ENCODE measurements at regions not wholly inside any gene's neighbourhood (a gene's known extent, or its start where the extent isn't known, plus 50 kb on each side); places are given as distances from the start of the nearest gene placed in this dataset.

DNA sequence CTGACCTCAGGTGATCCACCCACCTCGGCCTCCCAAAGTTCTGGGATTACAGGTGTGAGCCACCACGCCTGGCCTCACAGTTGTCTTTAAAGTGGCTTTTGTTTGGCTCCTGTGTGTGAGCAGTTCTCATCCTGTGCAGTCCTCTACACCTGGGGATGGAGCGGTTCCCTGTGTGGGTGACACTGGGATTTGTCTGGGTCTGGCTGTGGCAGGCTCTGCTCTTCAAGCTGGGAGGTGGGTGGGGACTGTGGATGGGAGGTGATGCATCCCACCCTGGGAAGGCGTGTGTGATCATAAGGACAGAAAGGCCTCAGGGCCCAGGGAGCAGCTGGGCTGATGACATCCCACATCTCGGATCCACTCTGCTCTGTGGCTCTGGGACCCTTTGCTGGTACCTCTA is 1266.8 kb downstream of the BRD1 start:
- no peak overlapping the region for H3K4me3 ChIP-seq (ENCODE audit: insufficient read depth, low read depth, low read length)
- H2BK15ac ChIP-seq (ENCODE audit: low read depth, low read length) = no peak overlapping the region
- no peak overlapping the region for H3K14ac ChIP-seq (replicated peaks; ENCODE audit: low read depth, low read length)
- no peak overlapping the region for H3K4me2 ChIP-seq (ENCODE audit: low read depth, low read length)
- TF ChIP-seq, protein P1, sequence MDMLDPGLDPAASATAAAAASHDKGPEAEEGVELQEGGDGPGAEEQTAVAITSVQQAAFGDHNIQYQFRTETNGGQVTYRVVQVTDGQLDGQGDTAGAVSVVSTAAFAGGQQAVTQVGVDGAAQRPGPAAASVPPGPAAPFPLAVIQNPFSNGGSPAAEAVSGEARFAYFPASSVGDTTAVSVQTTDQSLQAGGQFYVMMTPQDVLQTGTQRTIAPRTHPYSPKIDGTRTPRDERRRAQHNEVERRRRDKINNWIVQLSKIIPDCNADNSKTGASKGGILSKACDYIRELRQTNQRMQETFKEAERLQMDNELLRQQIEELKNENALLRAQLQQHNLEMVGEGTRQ (IDR thresholded peaks at IDR 0.05; ENCODE audit: low read depth, low read length) = no peak
- TF ChIP-seq MAZ (IDR thresholded peaks at IDR 0.05; ENCODE audit: borderline replicate concordance, low read depth, low read length) (no peak), CHD1 (IDR thresholded peaks at IDR 0.05; ENCODE audit: low read depth, low read length) (no peak), RAD21 (IDR thresholded peaks at IDR 0.05; ENCODE audit: low read length) (no peak), FOS (IDR thresholded peaks at IDR 0.05; ENCODE audit: low read depth, low read length) (no peak), SMC3 (IDR thresholded peaks at IDR 0.05; ENCODE audit: low read depth, low read length) (no peak), POLR2A (IDR thresholded peaks at IDR 0.05; ENCODE audit: low read depth, low read length) (no peak), CEBPB (IDR thresholded peaks at IDR 0.05; ENCODE audit: low read depth, low read length) (no peak), RCOR1 (IDR thresholded peaks at IDR 0.05; ENCODE audit: insufficient replicate concordance, low read length) (no peak), BHLHE40 (IDR thresholded peaks at IDR 0.05; ENCODE audit: low read depth, low read length) (no peak), MAFK (IDR thresholded peaks at IDR 0.05; ENCODE audit: low read depth, low read length) (no peak), RFX5 (IDR thresholded peaks at IDR 0.05; ENCODE audit: low read depth, low read length) (no peak), NFE2L2 (IDR thresholded peaks at IDR 0.05; ENCODE audit: low read depth, low read length) (no peak), MXI1 (IDR thresholded peaks at IDR 0.05; ENCODE audit: borderline replicate concordance, low read depth, low read length) (no peak)
- TF ChIP-seq, protein P2, sequence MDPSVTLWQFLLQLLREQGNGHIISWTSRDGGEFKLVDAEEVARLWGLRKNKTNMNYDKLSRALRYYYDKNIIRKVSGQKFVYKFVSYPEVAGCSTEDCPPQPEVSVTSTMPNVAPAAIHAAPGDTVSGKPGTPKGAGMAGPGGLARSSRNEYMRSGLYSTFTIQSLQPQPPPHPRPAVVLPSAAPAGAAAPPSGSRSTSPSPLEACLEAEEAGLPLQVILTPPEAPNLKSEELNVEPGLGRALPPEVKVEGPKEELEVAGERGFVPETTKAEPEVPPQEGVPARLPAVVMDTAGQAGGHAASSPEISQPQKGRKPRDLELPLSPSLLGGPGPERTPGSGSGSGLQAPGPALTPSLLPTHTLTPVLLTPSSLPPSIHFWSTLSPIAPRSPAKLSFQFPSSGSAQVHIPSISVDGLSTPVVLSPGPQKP (IDR thresholded peaks at IDR 0.05; ENCODE audit: borderline replicate concordance, low read depth, low read length) = no peak
- TF ChIP-seq, protein P3, sequence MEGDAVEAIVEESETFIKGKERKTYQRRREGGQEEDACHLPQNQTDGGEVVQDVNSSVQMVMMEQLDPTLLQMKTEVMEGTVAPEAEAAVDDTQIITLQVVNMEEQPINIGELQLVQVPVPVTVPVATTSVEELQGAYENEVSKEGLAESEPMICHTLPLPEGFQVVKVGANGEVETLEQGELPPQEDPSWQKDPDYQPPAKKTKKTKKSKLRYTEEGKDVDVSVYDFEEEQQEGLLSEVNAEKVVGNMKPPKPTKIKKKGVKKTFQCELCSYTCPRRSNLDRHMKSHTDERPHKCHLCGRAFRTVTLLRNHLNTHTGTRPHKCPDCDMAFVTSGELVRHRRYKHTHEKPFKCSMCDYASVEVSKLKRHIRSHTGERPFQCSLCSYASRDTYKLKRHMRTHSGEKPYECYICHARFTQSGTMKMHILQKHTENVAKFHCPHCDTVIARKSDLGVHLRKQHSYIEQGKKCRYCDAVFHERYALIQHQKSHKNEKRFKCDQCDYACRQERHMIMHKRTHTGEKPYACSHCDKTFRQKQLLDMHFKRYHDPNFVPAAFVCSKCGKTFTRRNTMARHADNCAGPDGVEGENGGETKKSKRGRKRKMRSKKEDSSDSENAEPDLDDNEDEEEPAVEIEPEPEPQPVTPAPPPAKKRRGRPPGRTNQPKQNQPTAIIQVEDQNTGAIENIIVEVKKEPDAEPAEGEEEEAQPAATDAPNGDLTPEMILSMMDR (conservative IDR thresholded peaks at IDR 0.05; ENCODE audit: low read depth, low read length) = no peak
- H4K5ac ChIP-seq (ENCODE audit: low read depth, low read length) = no peak overlapping the region
- dilution Hi-C loops (cut with HindIII; ENCODE audit: low sequenced_read_pairs, unreplicated experiment) = no loop called here
- in situ Hi-C loops (cut with MboI; ENCODE audit: low sequenced_read_pairs) = no loop called here
- ATAC-seq (ENCODE audit: low read depth) (no peak), DNase-seq (no peak)
- intact Hi-C loops (cut with micrococcal nuclease) = no loop called here
- BruUV-seq (replicated peaks) = no TSS peak
- peaks cover 65% of the 10 kb centered on the region for H3K9me3 ChIP-seq (ENCODE audit: control insufficient read depth, insufficient read depth, low read length)
- H3K4me1 ChIP-seq (ENCODE audit: control insufficient read depth, insufficient read depth, low read length) = no peaks in the 10 kb centered on the region
- H3K23ac ChIP-seq (ENCODE audit: low read depth, low read length) = no peak overlapping the region
- no peaks in the 10 kb centered on the region for H3K9me1 ChIP-seq (ENCODE audit: insufficient read depth, low read length)
- H3K9ac ChIP-seq (ENCODE audit: low read depth, low read length) = no peak overlapping the region
- no peak overlapping the region for H2AFZ ChIP-seq (replicated peaks; ENCODE audit: low read length, poor library complexity)
- no peak overlapping the region for H3K27ac ChIP-seq (ENCODE audit: insufficient read depth, low read length)
- H3K18ac ChIP-seq (ENCODE audit: low read depth, low read length) = no peak overlapping the region
- no peaks in the 10 kb centered on the region for H3K27me3 ChIP-seq (ENCODE audit: control insufficient read depth, insufficient read depth, low read length)
- POLR2A ChIA-PET (ENCODE audit: unreplicated experiment) = no interaction called here
- H3K36me3 ChIP-seq (ENCODE audit: control insufficient read depth, insufficient read depth, low read length) = no peaks in the 10 kb centered on the region
- no peak overlapping the region for H2BK120ac ChIP-seq (ENCODE audit: low read depth, low read length)
- no peak overlapping the region for H4K91ac ChIP-seq (ENCODE audit: insufficient read depth, low read depth, low read length)
- H3K56ac ChIP-seq (ENCODE audit: extremely low read depth, insufficient read depth, low read length) = no peak overlapping the region
- H4K8ac ChIP-seq (ENCODE audit: low read depth in 2 of 2, low read length in 2 of 2) = no peak overlapping the region
- H2BK5ac ChIP-seq (ENCODE audit: low read depth, low read length, poor library complexity, severe bottlenecking) = no peak overlapping the region
- CTCF ChIA-PET = no interaction called here
- no peak overlapping the region for H2AK5ac ChIP-seq (ENCODE audit: low read depth, low read length)
- no CpG with 5 or more reads among the region's 5 CpGs for WGBS, 2 experiments (ENCODE audit: extremely low coverage in 2 of 2, insufficient read length in 1 of 2)
- H2BK20ac ChIP-seq (ENCODE audit: low read depth, low read length) = no peak overlapping the region
- H4K20me1 ChIP-seq (ENCODE audit: insufficient read depth, low read length) = no peaks in the 10 kb centered on the region
- H2AK9ac ChIP-seq (replicated peaks; ENCODE audit: low read depth, low read length, poor library complexity) = no peak overlapping the region
- no peaks in the 10 kb centered on the region for H3K79me1 ChIP-seq (ENCODE audit: low read depth in 1 of 2, low read length in 2 of 2)
- no peak overlapping the region for H3K4ac ChIP-seq (ENCODE audit: low read depth, low read length)

All from IMR-90 (cell line).